ENCODE measurements at regions not wholly inside any gene's neighbourhood (a gene's known extent, or its start where the extent isn't known, plus 50 kb on each side); places are given as distances from the start of the nearest gene placed in this dataset.

- peaks cover 13% of the 10 kb centered on the region for H3K36me3 Mint-ChIP-seq
- DNase-seq (ENCODE audit: low spot score) (no peak), ATAC-seq (no peak)
- no peak for TF ChIP-seq ZSCAN18 (CRISPR knock-in tag; IDR thresholded peaks at IDR 0.05)
- TF ChIP-seq CBFB (CRISPR knock-in tag; IDR thresholded peaks at IDR 0.05; ENCODE audit: low read depth) = no peak
- TF ChIP-seq NR2C2 (CRISPR knock-in tag; IDR thresholded peaks at IDR 0.05) = no peak
- no peak for TF ChIP-seq E2F5 (CRISPR knock-in tag; IDR thresholded peaks at IDR 0.05)
- TF ChIP-seq IRF2 (CRISPR knock-in tag; IDR thresholded peaks at IDR 0.05; ENCODE audit: borderline replicate concordance, low read depth) = no peak
- TF ChIP-seq ERG (CRISPR knock-in tag; IDR thresholded peaks at IDR 0.05) = no peak
- no peak for TF ChIP-seq ZNF512 (CRISPR knock-in tag; IDR thresholded peaks at IDR 0.05; ENCODE audit: borderline replicate concordance)
- TF ChIP-seq NFYB (CRISPR knock-in tag; conservative IDR thresholded peaks at IDR 0.05; ENCODE audit: low read depth) = no peak
- TF ChIP-seq CREM (CRISPR knock-in tag; IDR thresholded peaks at IDR 0.05) = no peak
- no peak for TF ChIP-seq RELA (CRISPR knock-in tag; IDR thresholded peaks at IDR 0.05; ENCODE audit: borderline replicate concordance)
- TF ChIP-seq ZBTB43 (CRISPR knock-in tag; IDR thresholded peaks at IDR 0.05) = no peak
- TF ChIP-seq ATF3 (CRISPR knock-in tag; conservative IDR thresholded peaks at IDR 0.05) = no peak
- TF ChIP-seq ZNF281 (CRISPR knock-in tag; IDR thresholded peaks at IDR 0.05) = no peak
- TF ChIP-seq ZNF423 (CRISPR knock-in tag; IDR thresholded peaks at IDR 0.05) = no peak
- no peak for TF ChIP-seq TCF7 (CRISPR knock-in tag; IDR thresholded peaks at IDR 0.05; ENCODE audit: low read depth)
- TF ChIP-seq MLX (CRISPR knock-in tag; IDR thresholded peaks at IDR 0.05) = no peak
- no peak for TF ChIP-seq OVOL2 (CRISPR knock-in tag; IDR thresholded peaks at IDR 0.05; ENCODE audit: borderline replicate concordance)
- no peak for TF ChIP-seq KAT7 (CRISPR knock-in tag; IDR thresholded peaks at IDR 0.05; ENCODE audit: borderline replicate concordance)
- H3K9me3 Mint-ChIP-seq = peaks cover 13% of the 10 kb centered on the region
- H3K4me3 Mint-ChIP-seq = no peak overlapping the region
- no peaks in the 10 kb centered on the region for H3K27me3 Mint-ChIP-seq (ENCODE audit: low read depth)
- ChIA-PET POLR2A (no interaction called here), CTCF (no interaction called here)
- H3K4me1 Mint-ChIP-seq = peaks cover 68% of the 10 kb centered on the region
- no peak overlapping the region for H3K27ac Mint-ChIP-seq
Measured at GRCh38 chr2:76569819-76570218, 859.1 kb upstream of the GCFC2 start.
